OCI-LY3 (cell line): ENCODE measurements at regions not wholly inside any gene's neighbourhood (a gene's known extent, or its start where the extent isn't known, plus 50 kb on each side); places are given as distances from the start of the nearest gene placed in this dataset.

ENCODE experiments used
- H2AFZ ChIP-seq: fragments of 200-600, 300-600 bp; shearing (Covaris generic); 2 replicates; pipeline ENCODE4 v1.6.0; 2014; ENCODE audit warnings: antibody characterized with exemption, low read depth, low read length
- H3K27ac ChIP-seq: fragments of 200-600, 300-600 bp; sonication (generic); 2 replicates; pipeline ENCODE4 v1.5.1; 2014; ENCODE audit warnings: mild to moderate bottlenecking, low read length, moderate library complexity, mixed read lengths
- H3K27me3 ChIP-seq: fragments of 200-600, 300-600 bp; sonication (generic); 2 replicates; pipeline ENCODE4 v1.6.1; 2014; ENCODE audit warnings: low read depth, low read length, mixed read lengths
- H3K36me3 ChIP-seq: fragments of 200-600, 300-600 bp; sonication (generic); replicated peaks from 2 replicates; pipeline ENCODE3; 2014; ENCODE audit warnings: low read depth, low read length, mixed read lengths
- H3K4me1 ChIP-seq: fragments of 300-600, 200-600 bp; sonication (generic); 2 replicates; pipeline ENCODE4 v1.6.1; 2014; ENCODE audit warnings: low read length, mixed read lengths
- H3K4me2 ChIP-seq: fragments of 200-600, 300-600 bp; sonication (generic); 2 replicates; pipeline ENCODE4 v1.6.1; 2014; ENCODE audit warnings: low read length, mixed read lengths
- H3K4me3 ChIP-seq: fragments of 300-600, 200-600 bp; sonication (generic); 2 replicates; pipeline ENCODE4 v1.5.1; 2014; ENCODE audit warnings: antibody characterized with exemption, mild to moderate bottlenecking, low read length, moderate library complexity
- H3K79me2 ChIP-seq: fragments of 300-600, 200-600 bp; shearing (Covaris generic); 2 replicates; pipeline ENCODE4 v1.6.1; 2014; ENCODE audit warnings: mild to moderate bottlenecking, low read length, mixed read lengths
- H3K9ac ChIP-seq: fragments of 300-600, 200-600 bp; shearing (Covaris generic); 2 replicates; pipeline ENCODE4 v1.6.0; 2014; ENCODE audit warnings: mild to moderate bottlenecking, low read length, moderate library complexity
- H3K9me3 ChIP-seq: fragments of 200-600, 300-600 bp; shearing (Covaris generic); 2 replicates; pipeline ENCODE4 v1.6.1; 2014; ENCODE audit warnings: low read length, mixed read lengths; ENCODE audit not compliant: insufficient read depth
- H4K20me1 ChIP-seq: fragments of 200-600, 300-600 bp; sonication (generic); 2 replicates; pipeline ENCODE4 v1.6.1; 2016; ENCODE audit warnings: low read length, mixed read lengths; ENCODE audit not compliant: insufficient read depth
- CTCF ChIP-seq: fragments of 200-600, 300-600 bp; sonication (generic); IDR thresholded peaks from 2 replicates; pipeline ENCODE4 v1.5.1; 2014; ENCODE audit warnings: antibody characterized with exemption, low read length, low read depth
- EZH2phosphoT487 ChIP-seq: fragments of 200-600 bp; shearing (Covaris generic); IDR thresholded peaks from 2 replicates; pipeline ENCODE4 v1.6.1; 2018; ENCODE audit warnings: antibody characterized with exemption, mixed run types, low read depth

- no peaks in the 10 kb centered on the region for H3K27me3 ChIP-seq
- no peaks in the 10 kb centered on the region for H3K4me1 ChIP-seq
- H3K27ac ChIP-seq = no peak overlapping the region
- H3K79me2 ChIP-seq = no peaks in the 10 kb centered on the region
- no peak overlapping the region for H2AFZ ChIP-seq
- H3K9ac ChIP-seq = no peak overlapping the region
- no peak for TF ChIP-seq CTCF
- TF ChIP-seq EZH2phosphoT487 = no peak
- H3K36me3 ChIP-seq = no peaks in the 10 kb centered on the region
- H3K9me3 ChIP-seq = no peaks in the 10 kb centered on the region
- no peaks in the 10 kb centered on the region for H4K20me1 ChIP-seq
- H3K4me2 ChIP-seq = no peak overlapping the region
- no peak overlapping the region for H3K4me3 ChIP-seq
Measured at GRCh38 chr10:31147210-31147608, 115.5 kb upstream of the ZNF438 start.

GRCh38 chr10:31148951-31149350 is 117.3 kb upstream of the ZNF438 start:
- no peaks in the 10 kb centered on the region for H3K4me1 ChIP-seq
- no peak overlapping the region for H3K4me2 ChIP-seq
- no peaks in the 10 kb centered on the region for H3K9me3 ChIP-seq
- no peak overlapping the region for H2AFZ ChIP-seq
- H3K36me3 ChIP-seq = no peaks in the 10 kb centered on the region
- no peak for TF ChIP-seq CTCF
- no peak for TF ChIP-seq EZH2phosphoT487
- H3K27me3 ChIP-seq = no peaks in the 10 kb centered on the region
- H4K20me1 ChIP-seq = no peaks in the 10 kb centered on the region
- no peaks in the 10 kb centered on the region for H3K79me2 ChIP-seq
- no peak overlapping the region for H3K4me3 ChIP-seq
- H3K9ac ChIP-seq = no peak overlapping the region
- H3K27ac ChIP-seq = no peak overlapping the region

- no peaks in the 10 kb centered on the region for H4K20me1 ChIP-seq
- H3K4me2 ChIP-seq = no peak overlapping the region
- no peaks in the 10 kb centered on the region for H3K36me3 ChIP-seq
- no peak overlapping the region for H3K9ac ChIP-seq
- H3K9me3 ChIP-seq = no peaks in the 10 kb centered on the region
- H2AFZ ChIP-seq = no peak overlapping the region
- no peaks in the 10 kb centered on the region for H3K27me3 ChIP-seq
- H3K27ac ChIP-seq = no peak overlapping the region
- TF ChIP-seq EZH2phosphoT487 = no peak
- no peak for TF ChIP-seq CTCF
- H3K4me1 ChIP-seq = no peaks in the 10 kb centered on the region
- H3K4me3 ChIP-seq = no peak overlapping the region
- no peaks in the 10 kb centered on the region for H3K79me2 ChIP-seq
Measured at GRCh38 chr10:31149835-31150512, 118.3 kb upstream of the ZNF438 start.

- H3K9me3 ChIP-seq = no peaks in the 10 kb centered on the region
- no peak overlapping the region for H3K4me2 ChIP-seq
- TF ChIP-seq CTCF (no peak), EZH2phosphoT487 (no peak)
- no peak overlapping the region for H3K4me3 ChIP-seq
- H3K27me3 ChIP-seq = no peaks in the 10 kb centered on the region
- H2AFZ ChIP-seq = no peak overlapping the region
- no peaks in the 10 kb centered on the region for H4K20me1 ChIP-seq
- no peak overlapping the region for H3K27ac ChIP-seq
- no peak overlapping the region for H3K9ac ChIP-seq
- H3K36me3 ChIP-seq = no peaks in the 10 kb centered on the region
- no peaks in the 10 kb centered on the region for H3K4me1 ChIP-seq
- no peaks in the 10 kb centered on the region for H3K79me2 ChIP-seq
Measured at GRCh38 chr10:31151301-31151700, 119.6 kb upstream of the ZNF438 start.
